ENCODE measurements at regions not wholly inside any gene's neighbourhood (a gene's known extent, or its start where the extent isn't known, plus 50 kb on each side); places are given as distances from the start of the nearest gene placed in this dataset.

DNA sequence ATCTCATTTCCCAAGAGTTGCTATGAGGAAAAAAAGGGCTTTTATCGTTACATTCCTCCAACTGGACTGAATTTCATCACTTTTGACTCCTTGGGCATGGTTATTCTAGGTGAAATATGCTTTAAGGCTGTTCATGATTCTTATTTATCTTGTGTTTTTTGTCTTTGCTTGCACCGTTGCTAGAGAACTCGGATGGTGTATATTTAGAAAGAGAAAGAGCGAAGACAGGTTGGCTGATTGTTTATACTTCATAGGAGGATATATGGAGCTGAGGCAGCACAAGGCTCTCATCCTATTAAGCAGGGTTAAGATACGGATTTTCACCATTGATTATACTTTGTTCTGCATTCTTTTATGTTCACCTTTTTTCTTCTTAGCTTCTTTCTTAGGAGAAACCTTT, 94.9 kb upstream of the GEMIN8 start:
- TF ChIP-seq, protein P1, sequence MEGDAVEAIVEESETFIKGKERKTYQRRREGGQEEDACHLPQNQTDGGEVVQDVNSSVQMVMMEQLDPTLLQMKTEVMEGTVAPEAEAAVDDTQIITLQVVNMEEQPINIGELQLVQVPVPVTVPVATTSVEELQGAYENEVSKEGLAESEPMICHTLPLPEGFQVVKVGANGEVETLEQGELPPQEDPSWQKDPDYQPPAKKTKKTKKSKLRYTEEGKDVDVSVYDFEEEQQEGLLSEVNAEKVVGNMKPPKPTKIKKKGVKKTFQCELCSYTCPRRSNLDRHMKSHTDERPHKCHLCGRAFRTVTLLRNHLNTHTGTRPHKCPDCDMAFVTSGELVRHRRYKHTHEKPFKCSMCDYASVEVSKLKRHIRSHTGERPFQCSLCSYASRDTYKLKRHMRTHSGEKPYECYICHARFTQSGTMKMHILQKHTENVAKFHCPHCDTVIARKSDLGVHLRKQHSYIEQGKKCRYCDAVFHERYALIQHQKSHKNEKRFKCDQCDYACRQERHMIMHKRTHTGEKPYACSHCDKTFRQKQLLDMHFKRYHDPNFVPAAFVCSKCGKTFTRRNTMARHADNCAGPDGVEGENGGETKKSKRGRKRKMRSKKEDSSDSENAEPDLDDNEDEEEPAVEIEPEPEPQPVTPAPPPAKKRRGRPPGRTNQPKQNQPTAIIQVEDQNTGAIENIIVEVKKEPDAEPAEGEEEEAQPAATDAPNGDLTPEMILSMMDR (IDR thresholded peaks at IDR 0.05; ENCODE audit: poor library complexity, severe bottlenecking) = no peak
- TF ChIP-seq SMC3 (conservative IDR thresholded peaks at IDR 0.05; ENCODE audit: poor library complexity) (no peak), TAF1 (IDR thresholded peaks at IDR 0.05; ENCODE audit: low read depth) (no peak), POLR2AphosphoS5 (IDR thresholded peaks at IDR 0.05) (no peak)
